ENCODE measurements at regions not wholly inside any gene's neighbourhood (a gene's known extent, or its start where the extent isn't known, plus 50 kb on each side); places are given as distances from the start of the nearest gene placed in this dataset.

GRCh38 chr7:98463837-98464557 is 63.1 kb upstream of the BAIAP2L1 start:
- DNase-seq: no peak

DNA sequence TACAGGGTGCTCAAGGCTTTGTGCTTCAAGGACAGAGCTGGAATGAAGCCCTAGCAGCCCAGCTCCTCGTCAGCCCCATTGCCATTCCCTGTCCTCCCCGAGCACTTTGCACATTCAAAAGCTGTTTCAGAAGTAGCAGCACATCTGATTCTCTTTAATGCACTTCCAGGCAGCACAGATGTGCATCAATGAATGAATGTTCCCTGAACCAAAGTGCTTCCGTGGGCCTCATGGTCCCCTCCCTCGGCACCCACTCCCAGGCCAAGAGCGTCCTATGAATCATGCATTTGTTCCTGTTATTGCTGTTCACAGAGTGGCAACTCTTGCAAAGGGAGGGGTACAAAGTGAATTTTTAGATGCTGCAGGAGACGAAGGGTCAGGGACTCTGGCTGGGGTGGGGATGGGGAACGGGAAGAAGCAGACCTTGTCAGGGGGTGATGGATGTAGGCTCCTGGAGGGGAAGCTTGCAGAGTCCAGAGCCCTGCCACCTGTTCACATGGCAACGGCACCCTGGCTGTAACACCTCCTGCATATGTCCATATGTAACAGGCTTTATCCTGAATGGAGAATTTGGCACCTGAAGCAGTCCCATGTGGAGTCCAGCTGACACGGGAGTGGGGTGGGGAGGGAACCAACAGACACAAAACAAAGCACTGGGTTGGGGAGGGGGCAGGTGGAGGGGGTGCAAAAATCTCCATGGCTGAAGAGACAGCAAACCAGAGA is 62.2 kb upstream of the BAIAP2L1 start:
- no peak for DNase-seq

- DNase-seq: no peak
Measured at GRCh38 chr7:98460902-98461301, 60.0 kb upstream of the BAIAP2L1 start.

- DNase-seq: no peak
Measured at GRCh38 chr7:98459529-98459928, 58.6 kb upstream of the BAIAP2L1 start.

DNA sequence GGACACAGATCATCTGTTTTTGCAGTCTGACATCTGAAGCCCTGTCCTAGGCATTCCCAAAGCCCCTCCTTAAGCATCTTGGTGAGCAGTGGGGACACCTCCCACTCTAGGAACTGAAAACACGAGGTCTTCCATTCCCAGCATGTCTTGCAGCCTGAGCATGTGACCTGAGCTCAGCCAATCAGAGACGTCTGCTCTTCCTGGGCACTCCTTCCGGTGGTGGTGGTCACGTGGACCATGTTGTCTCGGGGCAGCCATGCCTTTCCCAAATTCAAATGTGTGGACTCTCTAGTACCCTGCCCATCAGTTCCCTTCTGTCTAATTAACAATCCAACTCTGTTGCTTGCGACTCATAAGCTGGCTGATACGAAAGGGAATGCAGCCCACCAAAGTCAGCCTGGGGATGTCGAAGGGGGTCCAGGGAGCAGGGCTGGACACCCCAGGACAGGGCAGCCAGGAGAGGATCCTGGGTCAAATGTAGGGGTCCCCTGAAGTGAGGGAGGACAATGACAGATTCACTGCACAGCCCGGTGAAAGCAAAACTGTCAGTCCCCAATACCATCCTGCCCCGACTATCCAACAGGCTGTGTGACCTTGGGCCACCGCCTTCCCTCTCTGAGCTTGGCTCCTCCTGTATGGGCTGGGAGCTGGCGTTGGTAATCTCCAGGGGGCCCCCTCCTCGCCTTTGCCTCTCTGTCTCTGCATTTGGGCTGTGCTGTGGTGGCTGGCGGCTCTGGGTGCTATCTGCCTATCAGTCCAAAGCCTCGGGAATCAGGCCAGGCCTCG is 57.4 kb upstream of the BAIAP2L1 start:
- no peak for DNase-seq

- DNase-seq: no peak
Measured at GRCh38 chr7:98456866-98457265, 56.0 kb upstream of the BAIAP2L1 start.

GRCh38 chr7:98452791-98453190 is 51.9 kb upstream of the BAIAP2L1 start:
- DNase-seq: no peak

All from NCI-H1436 treated with DMSO at 0.1 percent for 48 hours (cell line).